Pancreas (tissue), 10 donors: ENCODE measurements at regions not wholly inside any gene's neighbourhood (a gene's known extent, or its start where the extent isn't known, plus 50 kb on each side); places are given as distances from the start of the nearest gene placed in this dataset.

Source experiments
- ATAC-seq, 4 donors: fragments of 200-7000 bp; cut with Tn5 transposase; one replicate each; pipeline versions ENCODE4 v1.8.0 to v1.9.1; 2020; ENCODE audit warnings: mild to moderate bottlenecking in 4 of 4, moderate library complexity in 4 of 4
- DNase-seq, 6 donors: peaks; one replicate each; pipeline ENCODE4 v3.0.0-alpha.2; 2020
- FAIRE-seq: peaks from 2 replicates; lab custom pipeline; 2012; peaks lifted over from hg19 to GRCh38; lab: Jason Lieb, UNC
- H3K27ac ChIP-seq, 4 donors: fragments of 200-600 bp; sonication (generic); 1 replicate in 3 of 4; 2 replicates in 1 of 4; pipeline versions ENCODE4 v1.5.0 to v1.8.0; 2020
- H3K27me3 ChIP-seq, 4 donors: fragments of 200-600 bp; one replicate each; pipeline ENCODE4 v1.8.0; 2021
- H3K36me3 ChIP-seq, 3 donors: fragments of 200-600 bp; sonication (generic) in 1 of 3; one replicate each; pipeline versions ENCODE4 v1.5.0 to v1.8.0; 2020 to 2021
- H3K4me1 ChIP-seq, 3 donors: fragments of 200-600 bp; one replicate each; pipeline ENCODE4 v1.8.0; 2021
- H3K4me3 ChIP-seq, 4 donors: fragments of 200-600 bp; sonication (generic) in 2 of 4; one replicate each; pipeline versions ENCODE4 v1.5.0 to v1.8.0; 2020 to 2021
- H3K9me3 ChIP-seq, 4 donors: fragments of 200-600 bp; one replicate each; pipeline ENCODE4 v1.8.0; 2021
- WGBS, 2 donors: extraction: QIAGEN DNeasy Blood & Tissue Kit; methylation state at CpG; one replicate each; pipeline ENCODE4 v1.1.7; 2013; 5-methylcytosine and 5-hydroxymethylcytosine counted together
- intact Hi-C, 3 donors: fragments of 100-400 bp; cut with DNase I; formaldehyde crosslinking; loops; one replicate each; pipeline versions ENCODE4 v1.11.1 to v1.14.2; 2022
- TF ChIP-seq, protein P1 (sequence below), 4 donors: fragments of 200-600 bp; sonication (generic) in 3 of 4; IDR thresholded peaks; one replicate each; pipeline versions ENCODE4 v1.5.0 to v1.8.0; 2021; ENCODE audit warnings: antibody characterized with exemption in 4 of 4
- donor health status: healthy with polysubstance abuse.
- donor health status: DM: no; HTN: no; CAD: no; lungs with moderate emphysema.
- donor health status: DM: no; HTN: no; CAD: no.
- donor health status: control.
- donor health status: control.
- donor health status: Bipolar disorder and iron deficiency.
- donor health status: DM: yes; HTN: yes; CAD: no.
- donor health status: DM: no; HTN: no; CAD: no.
- donor health status: DM: no; HTN: no; CAD: no.
- donor health status: DM: yes; HTN: yes; CAD: no.

DNA sequence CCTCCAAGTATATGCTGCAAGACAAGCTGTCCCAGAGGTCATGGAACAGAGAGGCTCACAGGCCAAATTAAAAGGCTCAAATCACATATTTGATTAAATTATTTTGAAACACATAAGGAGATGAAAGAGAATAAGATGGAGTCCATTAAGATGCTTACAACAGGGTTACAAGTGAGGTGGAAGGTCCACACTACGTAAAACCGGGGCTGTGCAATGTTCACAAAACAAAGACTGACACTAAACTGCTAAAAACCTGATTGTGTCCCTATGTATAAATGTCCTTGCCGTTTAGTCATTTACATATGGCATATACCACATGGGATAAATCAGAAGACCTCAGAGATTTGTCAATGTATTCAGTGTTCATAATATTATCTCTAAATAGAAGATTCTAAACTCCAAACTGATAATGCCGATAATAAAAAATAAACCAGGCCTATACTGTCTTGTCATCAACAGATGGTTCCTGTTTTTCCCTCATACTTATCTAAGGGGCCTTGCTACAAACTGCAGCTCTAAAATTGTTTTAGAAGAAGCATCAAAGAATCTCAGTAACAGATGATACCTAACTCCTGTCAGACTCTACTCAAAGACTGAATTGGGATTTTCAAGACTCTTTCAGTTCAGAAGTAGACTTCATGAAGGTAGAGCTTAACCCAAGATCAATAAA, 51.8 kb upstream of the RIPOR2 start:
- H3K36me3 ChIP-seq = no peaks in the 10 kb centered on the region
- ATAC-seq (no peak), FAIRE-seq (no peak), DNase-seq (no peak)
- no peak overlapping the region for H3K4me3 ChIP-seq
- H3K27me3 ChIP-seq = no peaks in the 10 kb centered on the region
- intact Hi-C loops = no loop called here
- TF ChIP-seq, protein P1, sequence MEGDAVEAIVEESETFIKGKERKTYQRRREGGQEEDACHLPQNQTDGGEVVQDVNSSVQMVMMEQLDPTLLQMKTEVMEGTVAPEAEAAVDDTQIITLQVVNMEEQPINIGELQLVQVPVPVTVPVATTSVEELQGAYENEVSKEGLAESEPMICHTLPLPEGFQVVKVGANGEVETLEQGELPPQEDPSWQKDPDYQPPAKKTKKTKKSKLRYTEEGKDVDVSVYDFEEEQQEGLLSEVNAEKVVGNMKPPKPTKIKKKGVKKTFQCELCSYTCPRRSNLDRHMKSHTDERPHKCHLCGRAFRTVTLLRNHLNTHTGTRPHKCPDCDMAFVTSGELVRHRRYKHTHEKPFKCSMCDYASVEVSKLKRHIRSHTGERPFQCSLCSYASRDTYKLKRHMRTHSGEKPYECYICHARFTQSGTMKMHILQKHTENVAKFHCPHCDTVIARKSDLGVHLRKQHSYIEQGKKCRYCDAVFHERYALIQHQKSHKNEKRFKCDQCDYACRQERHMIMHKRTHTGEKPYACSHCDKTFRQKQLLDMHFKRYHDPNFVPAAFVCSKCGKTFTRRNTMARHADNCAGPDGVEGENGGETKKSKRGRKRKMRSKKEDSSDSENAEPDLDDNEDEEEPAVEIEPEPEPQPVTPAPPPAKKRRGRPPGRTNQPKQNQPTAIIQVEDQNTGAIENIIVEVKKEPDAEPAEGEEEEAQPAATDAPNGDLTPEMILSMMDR (IDR thresholded peaks at IDR 0.05) = no peak
- no peaks in the 10 kb centered on the region for H3K9me3 ChIP-seq
- H3K27ac ChIP-seq = no peak overlapping the region
- 90 to 92% methylated on average over 4 of the region's 4 CpGs for WGBS, 2 donors
- H3K4me1 ChIP-seq = peaks cover 0 to 3% (median under 1%) of the 10 kb centered on the region in 3 donors

DNA sequence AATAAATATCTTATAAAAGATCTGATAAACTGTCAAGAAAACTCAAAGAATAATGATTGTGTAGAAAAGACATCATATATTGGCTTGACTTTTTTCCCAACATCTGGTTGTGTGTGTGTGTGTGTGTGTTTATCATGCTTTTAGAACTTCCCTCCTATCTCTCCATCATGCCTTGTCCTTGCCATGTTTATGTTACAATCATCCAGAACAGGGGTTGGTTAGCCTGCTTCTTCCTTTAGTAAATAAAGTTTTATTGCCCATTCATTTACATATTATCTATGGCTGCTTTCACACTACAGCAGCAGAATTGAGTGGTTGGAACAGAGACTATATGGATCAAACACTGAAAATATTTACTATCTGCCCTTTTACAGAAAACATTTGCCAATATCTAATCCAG, 52.8 kb upstream of the RIPOR2 start:
- no peak for FAIRE-seq
- TF ChIP-seq, protein P1 (IDR thresholded peaks at IDR 0.05) = no peak
- no peak for DNase-seq
- Histone ChIP-seq H3K4me3 (no peak overlapping the region), H3K4me1 (no peaks in the 10 kb centered on the region), H3K36me3 (no peaks in the 10 kb centered on the region), H3K27ac (no peak overlapping the region), H3K27me3 (no peaks in the 10 kb centered on the region), H3K9me3 (no peaks in the 10 kb centered on the region)
- intact Hi-C loops = no loop called here
- no peak for ATAC-seq

DNA sequence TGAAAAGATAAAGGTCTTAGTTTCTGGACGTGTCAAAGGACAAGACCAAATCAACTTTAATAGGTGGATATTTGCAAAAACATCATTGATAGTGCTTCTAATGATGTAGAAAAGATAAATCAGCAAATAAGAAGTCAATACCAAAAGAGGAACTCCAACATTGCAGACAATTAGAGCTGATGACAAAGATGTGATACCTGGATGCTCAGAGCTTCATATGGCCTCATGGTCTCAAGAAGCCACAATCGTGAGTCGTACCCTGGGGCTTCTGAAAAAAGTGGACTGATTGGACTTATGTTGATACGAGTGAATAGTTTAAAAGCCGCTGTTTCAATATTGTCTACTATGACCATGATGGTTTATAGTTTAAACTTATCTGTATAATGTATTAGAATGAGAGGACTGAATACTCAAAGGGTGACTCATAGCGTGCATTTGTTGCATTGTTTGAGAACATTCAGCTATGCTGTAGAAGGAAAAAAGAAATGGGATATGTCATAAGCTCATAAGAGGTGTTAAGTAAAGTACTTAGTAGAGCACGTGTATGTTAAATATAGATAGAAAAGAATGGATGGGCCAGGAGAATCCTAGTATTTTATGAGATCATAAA, 54.6 kb upstream of the RIPOR2 start:
- no peaks in the 10 kb centered on the region for H3K9me3 ChIP-seq
- TF ChIP-seq, protein P1 (IDR thresholded peaks at IDR 0.05) = no peak
- no peak overlapping the region for H3K27ac ChIP-seq
- intact Hi-C loops = loop anchor here in 1 of 3 donors (10.0 kb wide), 1 partner anchor 136 kb away; no protein-coding TSS in a partner anchor
- FAIRE-seq (no peak), DNase-seq (no peak), ATAC-seq (no peak)
- H3K4me1 ChIP-seq = no peaks in the 10 kb centered on the region
- H3K36me3 ChIP-seq = no peaks in the 10 kb centered on the region
- no peak overlapping the region for H3K4me3 ChIP-seq
- 85 to 92% methylated on average over 7 of the region's 7 CpGs for WGBS, 2 donors
- no peaks in the 10 kb centered on the region for H3K27me3 ChIP-seq

DNA sequence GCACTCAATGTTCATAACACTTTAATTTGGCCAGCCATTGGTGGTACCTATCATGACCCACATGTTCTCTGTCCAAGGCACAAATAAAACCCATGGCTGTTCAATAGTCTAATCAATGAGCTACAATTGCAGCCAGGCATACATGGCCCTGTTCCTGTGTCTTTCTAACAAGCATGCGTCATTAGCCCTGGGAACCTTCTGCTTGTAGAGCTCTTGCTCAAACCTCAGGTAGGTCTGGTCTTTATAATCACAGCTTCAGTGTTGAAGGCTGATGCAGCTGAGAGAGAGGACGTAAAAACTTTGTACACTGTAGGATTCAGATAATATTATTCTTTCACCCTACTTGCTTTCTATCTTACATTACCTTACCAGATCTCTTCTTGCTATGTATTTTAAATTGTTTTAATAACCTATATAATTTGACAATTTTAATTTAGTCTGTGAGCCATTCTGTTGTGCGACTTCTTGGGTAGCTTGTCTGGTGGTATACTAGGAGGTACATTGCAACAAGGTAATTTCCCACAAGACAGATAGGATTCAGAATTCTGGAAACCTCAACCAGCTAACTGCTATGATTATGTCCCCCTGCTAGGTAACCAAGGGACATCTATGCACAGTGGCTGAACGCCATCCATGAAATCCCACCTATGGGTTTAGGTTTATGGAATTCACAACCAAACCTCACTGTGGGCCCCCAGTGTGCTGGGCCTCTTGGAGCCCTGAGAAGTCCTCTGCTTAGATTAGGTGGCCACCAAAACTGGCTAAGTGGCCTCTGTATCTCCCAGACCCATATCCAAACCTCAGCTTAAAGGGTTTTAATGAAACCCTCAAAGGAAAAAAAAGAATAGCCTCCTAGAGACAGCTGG, 55.4 kb upstream of the RIPOR2 start:
- intact Hi-C loops = loop anchor here in 1 of 3 donors (10.0 kb wide), 1 partner anchor 136 kb away; no protein-coding TSS in a partner anchor
- Histone ChIP-seq H3K9me3 (no peaks in the 10 kb centered on the region), H3K27ac (no peak overlapping the region), H3K36me3 (no peaks in the 10 kb centered on the region), H3K27me3 (no peaks in the 10 kb centered on the region), H3K4me1 (no peaks in the 10 kb centered on the region), H3K4me3 (no peak overlapping the region)
- TF ChIP-seq, protein P1 (IDR thresholded peaks at IDR 0.05) = no peak
- FAIRE-seq (no peak), ATAC-seq (no peak), DNase-seq (no peak)
- WGBS, 2 donors = 74% methylated on average over 4 of the region's 4 CpGs
